ENCODE measurements at regions not wholly inside any gene's neighbourhood (a gene's known extent, or its start where the extent isn't known, plus 50 kb on each side); places are given as distances from the start of the nearest gene placed in this dataset.

DNA sequence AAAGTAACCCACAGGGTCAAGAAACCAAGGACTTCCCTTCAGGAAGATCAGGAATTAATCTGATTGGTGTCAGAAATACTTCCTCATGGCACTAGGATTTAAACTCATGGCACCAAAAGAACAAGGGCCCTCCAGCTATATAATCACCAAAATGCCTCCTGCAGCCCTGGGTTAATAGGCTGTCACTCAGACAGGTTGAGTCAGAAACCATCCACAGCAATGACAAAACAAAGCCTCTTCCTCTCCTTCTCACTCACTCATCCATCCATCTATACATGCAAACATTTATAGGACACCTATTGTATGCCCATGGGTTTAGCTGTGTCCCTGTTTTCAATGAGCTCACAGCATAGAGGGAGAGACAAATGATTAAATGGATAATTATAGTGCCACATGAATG, 62.5 kb upstream of the SPOCK1 start (continued):
- TF ChIP-seq, protein P1, sequence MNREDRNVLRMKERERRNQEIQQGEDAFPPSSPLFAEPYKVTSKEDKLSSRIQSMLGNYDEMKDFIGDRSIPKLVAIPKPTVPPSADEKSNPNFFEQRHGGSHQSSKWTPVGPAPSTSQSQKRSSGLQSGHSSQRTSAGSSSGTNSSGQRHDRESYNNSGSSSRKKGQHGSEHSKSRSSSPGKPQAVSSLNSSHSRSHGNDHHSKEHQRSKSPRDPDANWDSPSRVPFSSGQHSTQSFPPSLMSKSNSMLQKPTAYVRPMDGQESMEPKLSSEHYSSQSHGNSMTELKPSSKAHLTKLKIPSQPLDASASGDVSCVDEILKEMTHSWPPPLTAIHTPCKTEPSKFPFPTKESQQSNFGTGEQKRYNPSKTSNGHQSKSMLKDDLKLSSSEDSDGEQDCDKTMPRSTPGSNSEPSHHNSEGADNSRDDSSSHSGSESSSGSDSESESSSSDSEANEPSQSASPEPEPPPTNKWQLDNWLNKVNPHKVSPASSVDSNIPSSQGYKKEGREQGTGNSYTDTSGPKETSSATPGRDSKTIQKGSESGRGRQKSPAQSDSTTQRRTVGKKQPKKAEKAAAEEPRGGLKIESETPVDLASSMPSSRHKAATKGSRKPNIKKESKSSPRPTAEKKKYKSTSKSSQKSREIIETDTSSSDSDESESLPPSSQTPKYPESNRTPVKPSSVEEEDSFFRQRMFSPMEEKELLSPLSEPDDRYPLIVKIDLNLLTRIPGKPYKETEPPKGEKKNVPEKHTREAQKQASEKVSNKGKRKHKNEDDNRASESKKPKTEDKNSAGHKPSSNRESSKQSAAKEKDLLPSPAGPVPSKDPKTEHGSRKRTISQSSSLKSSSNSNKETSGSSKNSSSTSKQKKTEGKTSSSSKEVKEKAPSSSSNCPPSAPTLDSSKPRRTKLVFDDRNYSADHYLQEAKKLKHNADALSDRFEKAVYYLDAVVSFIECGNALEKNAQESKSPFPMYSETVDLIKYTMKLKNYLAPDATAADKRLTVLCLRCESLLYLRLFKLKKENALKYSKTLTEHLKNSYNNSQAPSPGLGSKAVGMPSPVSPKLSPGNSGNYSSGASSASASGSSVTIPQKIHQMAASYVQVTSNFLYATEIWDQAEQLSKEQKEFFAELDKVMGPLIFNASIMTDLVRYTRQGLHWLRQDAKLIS (CRISPR knock-in tag; IDR thresholded peaks at IDR 0.05; ENCODE audit: borderline replicate concordance), result no peak
- no peak for TF ChIP-seq ZNF423 (CRISPR knock-in tag; IDR thresholded peaks at IDR 0.05)

DNA sequence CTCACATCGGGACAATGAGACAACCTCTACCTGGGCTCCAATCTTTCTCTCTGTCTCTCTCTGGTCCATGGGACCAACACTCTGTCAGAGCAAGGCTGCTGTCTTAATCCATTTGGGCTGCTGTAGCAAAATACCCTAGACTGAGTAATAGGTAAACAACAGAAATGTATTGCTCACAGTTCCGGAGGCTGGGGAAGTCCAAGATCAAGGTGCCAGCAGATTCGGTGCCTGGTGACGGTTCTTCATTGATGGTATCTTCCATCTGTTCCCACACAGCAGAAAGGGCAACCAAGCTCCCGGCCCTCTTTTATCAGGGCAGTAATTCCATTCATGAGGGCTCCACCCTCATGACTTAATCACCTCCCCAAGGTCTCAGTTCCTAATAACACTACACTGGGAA, 61.3 kb upstream of the SPOCK1 start:
- no peaks in the 10 kb centered on the region for H3K4me1 Mint-ChIP-seq
- H3K36me3 Mint-ChIP-seq, result no peaks in the 10 kb centered on the region
- H3K4me3 Mint-ChIP-seq, result no peak overlapping the region
- DNase-seq (ENCODE audit: low spot score) (no peak), ATAC-seq (no peak)
- POLR2A ChIA-PET, result no interaction called here
- no peak overlapping the region for H3K27ac Mint-ChIP-seq
- TF ChIP-seq FOXJ3 (CRISPR knock-in tag; IDR thresholded peaks at IDR 0.05; ENCODE audit: borderline replicate concordance), result no peak
- no peak for TF ChIP-seq ZNF317 (CRISPR knock-in tag; IDR thresholded peaks at IDR 0.05; ENCODE audit: borderline replicate concordance, low read depth)
- TF ChIP-seq, protein P2, sequence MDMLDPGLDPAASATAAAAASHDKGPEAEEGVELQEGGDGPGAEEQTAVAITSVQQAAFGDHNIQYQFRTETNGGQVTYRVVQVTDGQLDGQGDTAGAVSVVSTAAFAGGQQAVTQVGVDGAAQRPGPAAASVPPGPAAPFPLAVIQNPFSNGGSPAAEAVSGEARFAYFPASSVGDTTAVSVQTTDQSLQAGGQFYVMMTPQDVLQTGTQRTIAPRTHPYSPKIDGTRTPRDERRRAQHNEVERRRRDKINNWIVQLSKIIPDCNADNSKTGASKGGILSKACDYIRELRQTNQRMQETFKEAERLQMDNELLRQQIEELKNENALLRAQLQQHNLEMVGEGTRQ (CRISPR knock-in tag; IDR thresholded peaks at IDR 0.05), result no peak
- no peak for TF ChIP-seq ZNF138 (CRISPR knock-in tag; conservative IDR thresholded peaks at IDR 0.05)
- TF ChIP-seq, protein P1 (CRISPR knock-in tag; IDR thresholded peaks at IDR 0.05; ENCODE audit: borderline replicate concordance), result no peak
- peaks cover 6% of the 10 kb centered on the region; the same call in 1 of the 2 replicates for H3K27me3 Mint-ChIP-seq (ENCODE audit: low read depth)
- CTCF ChIA-PET, result interaction anchor here (1.3 kb wide), 1 partner anchor 240 kb away, joined by 3 read pairs; no protein-coding TSS in a partner anchor
- H3K9me3 Mint-ChIP-seq, result no peaks in the 10 kb centered on the region

All from WTC11 (cell line).